Urinary bladder (tissue), 3 donors: ENCODE measurements at regions not wholly inside any gene's neighbourhood (a gene's known extent, or its start where the extent isn't known, plus 50 kb on each side); places are given as distances from the start of the nearest gene placed in this dataset.
"Not testable (repeated sequence)": the region's sequence is repeated elsewhere in the genome, so short reads cannot be mapped to it uniquely, and the experiment has no call there.

Source experiments
- DNase-seq: peaks from one replicate; pipeline ENCODE4 v3.0.0-alpha.2; 2015; ENCODE audit errors: extremely low spot score
- H3K27ac ChIP-seq: one replicate; pipeline ENCODE4 v1.5.1; 2013; ENCODE audit warnings: low read depth, mild to moderate bottlenecking, moderate library complexity
- H3K36me3 ChIP-seq: one replicate; pipeline ENCODE4 v1.6.1; 2013; ENCODE audit warnings: mild to moderate bottlenecking, moderate library complexity; ENCODE audit not compliant: insufficient read depth
- H3K4me1 ChIP-seq: one replicate; pipeline ENCODE4 v1.6.1; 2013; ENCODE audit warnings: mild to moderate bottlenecking, moderate library complexity; ENCODE audit not compliant: insufficient read depth
- H3K4me3 ChIP-seq: one replicate; pipeline ENCODE4 v1.5.1; 2013; ENCODE audit warnings: low read depth, low read length
- WGBS: extraction: QIAGEN DNeasy Blood & Tissue Kit; methylation state at CpG from one replicate; pipeline ENCODE4 v1.1.7; 2013; 5-methylcytosine and 5-hydroxymethylcytosine counted together
- donor health status: healthy with polysubstance abuse.
- donor health status: healthy.

DNA sequence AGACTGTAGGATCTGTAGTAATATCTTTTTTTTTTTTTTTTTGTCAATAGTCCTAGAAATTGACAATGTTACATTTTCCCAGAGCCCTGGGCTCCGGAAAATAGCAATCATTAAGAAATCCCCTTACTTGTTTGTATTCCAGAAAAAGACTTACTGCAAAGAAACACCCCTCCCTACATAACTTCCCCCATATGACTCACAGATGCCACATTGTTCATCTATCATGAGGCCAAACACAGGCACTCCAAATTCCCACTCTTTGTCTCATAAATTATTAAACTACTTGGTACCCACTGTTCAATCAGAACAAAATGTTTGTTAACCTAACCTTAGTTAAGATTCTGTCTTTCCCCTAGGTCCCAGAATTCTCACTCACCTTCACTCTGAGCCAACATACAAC is 53.5 kb downstream of the TEX51 start:
- WGBS, result 83% methylated on average over 1 of the region's 1 CpG
- Histone ChIP-seq H3K4me3 (no peak overlapping the region), H3K27ac (no peak overlapping the region), H3K36me3 (no peaks in the 10 kb centered on the region), H3K4me1 (no peaks in the 10 kb centered on the region)
- DNase-seq, result no peak

DNA sequence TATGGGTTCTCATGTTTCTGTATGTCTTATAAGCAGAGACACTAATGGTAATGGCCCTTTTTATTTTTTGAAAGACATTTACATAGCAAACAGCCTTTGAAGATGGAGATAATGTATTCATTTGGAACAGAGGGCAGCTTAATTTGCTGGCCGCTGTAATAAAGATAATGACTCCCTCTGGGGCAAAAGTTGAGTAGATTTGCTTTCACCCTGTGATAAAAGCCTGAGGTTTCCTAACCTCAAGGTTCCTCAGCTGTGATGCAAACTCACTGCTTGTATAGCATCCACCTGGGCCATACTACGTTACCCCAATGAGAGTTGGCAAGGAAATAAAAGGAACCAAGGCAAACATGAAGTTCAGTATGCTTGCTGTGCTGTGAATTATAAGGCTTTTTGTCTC is 54.8 kb downstream of the TEX51 start:
- DNase-seq, result no peak
- no peaks in the 10 kb centered on the region for H3K4me1 ChIP-seq
- H3K4me3 ChIP-seq, result no peak overlapping the region
- 55% methylated on average over 2 of the region's 2 CpGs for WGBS
- no peaks in the 10 kb centered on the region for H3K36me3 ChIP-seq
- no peak overlapping the region for H3K27ac ChIP-seq

DNA sequence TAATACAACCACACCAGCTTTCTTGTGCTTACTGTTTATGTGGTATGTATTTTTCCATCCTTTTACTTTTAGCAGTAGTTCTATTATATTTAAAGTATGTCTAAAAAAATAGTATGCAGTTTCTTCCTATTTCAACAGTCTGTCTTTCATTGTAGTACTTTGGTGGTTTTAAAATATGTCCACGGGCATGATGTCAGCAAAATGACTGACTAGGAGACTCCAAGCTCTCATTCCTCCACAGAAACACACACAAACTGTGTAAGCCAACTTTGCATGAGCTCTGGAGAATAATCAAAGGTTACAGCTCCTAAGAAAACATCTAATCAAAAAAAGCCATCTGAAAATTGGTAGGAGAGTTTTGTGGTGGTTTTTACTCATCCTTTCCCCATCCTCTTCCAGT is 56.1 kb downstream of the TEX51 start:
- 67% methylated on average over 1 of the region's 1 CpG for WGBS
- H3K36me3 ChIP-seq, result no peaks in the 10 kb centered on the region
- H3K4me1 ChIP-seq, result no peaks in the 10 kb centered on the region
- DNase-seq, result no peak
- no peak overlapping the region for H3K27ac ChIP-seq
- H3K4me3 ChIP-seq, result no peak overlapping the region

DNA sequence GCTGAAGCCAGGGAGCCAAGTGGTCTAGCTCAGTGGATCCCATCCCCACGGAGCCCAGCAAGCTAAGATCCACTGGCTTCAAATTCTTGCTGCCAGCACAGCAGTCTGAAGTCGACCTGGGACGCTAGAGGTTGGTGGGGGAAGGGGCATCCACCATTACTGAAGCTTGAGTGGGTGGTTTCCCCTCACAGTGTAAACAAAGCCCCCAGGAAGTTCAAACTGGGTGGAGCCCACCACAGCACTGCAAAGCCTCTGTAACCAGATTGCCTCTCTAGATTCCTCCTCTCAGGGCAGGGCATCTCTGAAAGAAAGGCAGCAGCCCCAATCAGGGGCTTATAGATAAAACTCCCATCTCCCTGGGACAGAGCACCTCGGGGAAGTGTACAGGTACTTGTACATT is 58.1 kb downstream of the TEX51 start:
- H3K36me3 ChIP-seq, H3K4me1 ChIP-seq, H3K27ac ChIP-seq, DNase-seq, H3K4me3 ChIP-seq: not testable (repeated sequence)
- 55% methylated on average over 4 of the region's 4 CpGs for WGBS

DNA sequence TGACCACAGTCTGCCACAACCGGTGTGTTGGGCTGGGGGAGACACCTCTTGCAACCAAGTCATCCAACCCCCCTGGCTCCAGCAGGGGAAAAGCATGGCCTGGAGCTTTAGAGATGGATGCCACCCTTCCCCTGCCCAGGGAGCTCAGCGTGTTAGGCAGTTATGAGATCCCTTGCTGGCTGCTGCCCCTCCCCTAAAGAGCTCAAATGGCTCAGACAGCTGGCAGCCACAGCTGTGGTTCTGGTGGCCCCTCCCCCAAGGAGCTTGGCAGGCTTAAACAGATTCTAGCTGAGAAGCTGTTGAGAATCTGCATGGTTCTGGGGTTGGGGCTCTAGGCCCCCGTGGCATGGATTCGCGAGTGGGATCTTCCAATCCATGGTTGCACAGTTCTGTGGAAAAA is 64.7 kb downstream of the TEX51 start:
- WGBS, result 79% methylated on average over 5 of the region's 5 CpGs
- no peak for DNase-seq
- Histone ChIP-seq H3K36me3 (no peaks in the 10 kb centered on the region), H3K27ac (no peak overlapping the region), H3K4me1 (no peaks in the 10 kb centered on the region), H3K4me3 (no peak overlapping the region)

DNA sequence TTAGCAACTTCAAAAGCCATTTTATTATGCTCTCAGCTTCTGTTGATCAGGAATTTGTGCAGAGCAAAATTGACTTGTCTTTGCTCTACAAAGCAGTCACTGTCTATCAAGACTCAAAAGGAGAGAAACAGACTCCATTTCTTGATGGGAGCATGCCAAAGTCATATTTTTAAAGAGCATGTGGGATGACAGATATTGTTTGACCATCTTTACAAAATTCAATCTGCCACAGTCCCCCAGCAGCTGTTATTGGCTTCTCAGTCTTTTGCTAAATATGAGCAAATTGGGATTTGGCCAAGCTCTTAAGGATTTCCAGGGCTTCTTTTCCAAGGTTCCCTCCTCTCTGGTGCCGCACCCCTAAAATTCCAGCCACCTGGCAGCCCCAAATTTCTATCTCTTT is 67.9 kb downstream of the TEX51 start:
- no peak overlapping the region for H3K4me3 ChIP-seq
- H3K4me1 ChIP-seq, result no peaks in the 10 kb centered on the region
- no peak overlapping the region for H3K27ac ChIP-seq
- WGBS, result 89% methylated on average over 1 of the region's 1 CpG
- DNase-seq, result no peak
- H3K36me3 ChIP-seq, result no peaks in the 10 kb centered on the region

DNA sequence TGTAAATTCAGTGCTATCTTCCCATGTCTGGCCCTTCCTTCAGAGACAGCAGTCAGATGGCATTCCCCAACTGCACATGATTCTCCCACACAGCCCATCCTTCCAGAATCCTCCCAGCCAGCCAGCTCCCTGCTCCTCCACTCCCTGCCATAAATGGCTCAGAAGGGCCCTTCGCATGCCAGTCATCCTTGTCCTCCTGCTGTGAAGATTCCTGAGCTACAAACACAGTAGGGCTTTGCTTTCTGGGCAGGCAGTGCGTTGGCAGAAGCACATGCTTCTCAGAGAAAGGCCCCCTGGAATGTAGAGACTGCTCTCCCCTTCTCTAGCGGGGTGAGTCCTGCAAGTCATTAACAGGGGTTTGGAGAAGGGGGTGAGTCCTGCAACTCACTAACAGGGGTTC is 71.9 kb downstream of the TEX51 start:
- Histone ChIP-seq H3K4me3 (no peak overlapping the region), H3K4me1 (no peaks in the 10 kb centered on the region), H3K36me3 (no peaks in the 10 kb centered on the region), H3K27ac (no peak overlapping the region)
- no peak for DNase-seq
- 38% methylated on average over 3 of the region's 3 CpGs for WGBS

DNA sequence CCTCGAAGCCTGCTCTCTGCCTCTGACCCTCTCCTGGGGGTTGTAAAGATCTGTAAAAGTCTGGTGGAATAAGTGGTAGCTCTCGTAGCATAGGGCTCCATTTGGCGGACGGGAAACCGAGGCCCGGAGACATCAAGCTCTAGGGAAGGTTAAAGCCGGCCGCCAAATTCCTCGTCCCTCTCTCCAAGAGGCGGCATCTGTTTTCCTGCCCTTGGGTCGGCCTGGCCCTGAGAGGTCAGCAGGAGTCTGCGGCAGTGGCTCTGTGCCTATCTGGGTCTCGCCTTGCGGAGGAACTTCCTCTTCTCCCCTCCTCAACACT is 72.4 kb downstream of the TEX51 start:
- H3K4me3 ChIP-seq, result no peak overlapping the region
- DNase-seq, result no peak
- no peak overlapping the region for H3K27ac ChIP-seq

DNA sequence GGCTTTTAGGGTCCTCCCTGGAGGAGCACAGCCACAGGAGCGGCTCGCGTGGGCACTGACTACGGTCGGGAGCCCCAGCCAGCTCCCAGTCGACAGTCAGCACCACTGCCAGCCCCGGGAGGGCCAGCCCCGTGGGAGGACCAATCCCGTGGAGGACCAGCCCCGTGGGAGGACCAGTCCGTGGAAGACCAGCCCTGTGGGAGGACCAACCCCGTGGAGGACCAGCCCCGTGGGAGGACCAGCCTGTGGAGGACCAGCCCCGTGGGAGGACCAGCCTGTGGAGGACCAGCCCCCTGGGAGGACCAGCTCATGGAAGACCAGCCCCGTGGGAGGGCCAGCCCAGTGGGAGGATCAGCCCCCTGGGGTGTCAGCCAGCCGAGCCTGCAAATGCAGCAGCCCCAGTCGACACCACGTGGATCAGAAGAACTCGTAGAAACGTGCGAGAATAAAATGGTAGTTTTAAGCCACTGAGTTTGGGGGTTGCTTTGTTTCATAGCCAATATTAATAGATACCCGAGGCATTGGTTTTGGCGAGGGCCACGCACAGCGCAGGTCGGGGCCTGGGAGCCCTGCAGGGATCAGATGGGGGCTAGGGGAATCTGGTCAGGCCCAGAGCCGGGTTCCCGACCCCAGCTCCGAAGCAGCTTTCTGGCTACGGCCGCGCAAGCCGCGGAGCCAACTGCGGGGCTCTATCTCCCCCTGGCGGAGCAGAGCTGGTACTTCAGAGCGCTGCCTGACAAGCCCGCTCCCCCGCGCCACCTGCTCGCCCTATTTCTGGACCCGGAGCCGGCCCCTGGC is 73.0 kb downstream of the TEX51 start:
- H3K4me1 ChIP-seq, result no peaks in the 10 kb centered on the region
- no peaks in the 10 kb centered on the region for H3K36me3 ChIP-seq
- WGBS, result 16% methylated on average over 43 of the region's 43 CpGs
- no peak overlapping the region for H3K27ac ChIP-seq
- H3K4me3 ChIP-seq, result peak overlapping the region; percentile 30
- no peak for DNase-seq

More for the DNA sequence above, 72.4 kb downstream of the TEX51 start:
- Histone ChIP-seq H3K36me3 (no peaks in the 10 kb centered on the region), H3K4me1 (no peaks in the 10 kb centered on the region)
- 84% methylated on average over 14 of the region's 14 CpGs for WGBS

DNA sequence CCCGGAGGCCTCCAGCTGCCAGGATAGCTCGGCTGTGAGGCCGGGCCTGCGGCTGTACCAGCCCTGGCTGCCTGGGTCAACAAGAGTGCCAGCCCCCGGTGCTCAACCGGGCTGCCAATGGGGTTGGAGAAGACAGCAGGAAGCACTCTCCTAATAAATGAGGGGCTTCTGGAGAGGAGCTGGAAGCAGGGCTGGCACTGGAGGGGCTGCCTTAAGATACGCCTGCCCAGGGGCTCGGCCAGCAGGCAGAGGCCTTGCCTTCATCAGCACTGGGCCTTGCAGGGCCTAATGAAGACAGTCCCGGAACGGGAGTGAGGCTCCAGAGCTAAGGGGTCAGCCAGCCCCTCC is 73.6 kb downstream of the TEX51 start:
- H3K4me1 ChIP-seq, result no peaks in the 10 kb centered on the region
- no peak overlapping the region for H3K4me3 ChIP-seq
- WGBS, result 22% methylated on average over 10 of the region's 10 CpGs
- no peak for DNase-seq
- H3K36me3 ChIP-seq, result no peaks in the 10 kb centered on the region
- no peak overlapping the region for H3K27ac ChIP-seq

DNA sequence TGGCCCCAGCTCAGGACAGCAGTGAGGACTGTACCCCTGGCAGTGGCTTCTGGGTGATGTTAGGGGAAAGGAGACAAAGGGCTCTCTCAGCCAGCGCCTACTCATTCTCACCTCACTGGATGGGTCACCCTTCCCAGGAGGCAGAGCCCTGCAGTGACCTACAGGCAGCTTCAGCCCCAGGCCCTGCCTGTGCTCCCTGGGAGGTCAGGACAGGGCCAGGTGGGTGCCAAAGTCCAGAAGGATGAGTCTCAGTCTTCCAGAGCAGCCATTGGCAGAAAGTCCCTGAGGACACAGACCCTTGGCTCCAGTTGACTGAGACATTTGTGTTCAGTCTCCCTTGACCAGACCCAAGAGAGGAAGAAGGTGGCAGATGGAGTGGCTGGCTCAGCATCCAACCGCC is 75.1 kb downstream of the TEX51 start:
- 95% methylated on average over 2 of the region's 2 CpGs for WGBS

DNA sequence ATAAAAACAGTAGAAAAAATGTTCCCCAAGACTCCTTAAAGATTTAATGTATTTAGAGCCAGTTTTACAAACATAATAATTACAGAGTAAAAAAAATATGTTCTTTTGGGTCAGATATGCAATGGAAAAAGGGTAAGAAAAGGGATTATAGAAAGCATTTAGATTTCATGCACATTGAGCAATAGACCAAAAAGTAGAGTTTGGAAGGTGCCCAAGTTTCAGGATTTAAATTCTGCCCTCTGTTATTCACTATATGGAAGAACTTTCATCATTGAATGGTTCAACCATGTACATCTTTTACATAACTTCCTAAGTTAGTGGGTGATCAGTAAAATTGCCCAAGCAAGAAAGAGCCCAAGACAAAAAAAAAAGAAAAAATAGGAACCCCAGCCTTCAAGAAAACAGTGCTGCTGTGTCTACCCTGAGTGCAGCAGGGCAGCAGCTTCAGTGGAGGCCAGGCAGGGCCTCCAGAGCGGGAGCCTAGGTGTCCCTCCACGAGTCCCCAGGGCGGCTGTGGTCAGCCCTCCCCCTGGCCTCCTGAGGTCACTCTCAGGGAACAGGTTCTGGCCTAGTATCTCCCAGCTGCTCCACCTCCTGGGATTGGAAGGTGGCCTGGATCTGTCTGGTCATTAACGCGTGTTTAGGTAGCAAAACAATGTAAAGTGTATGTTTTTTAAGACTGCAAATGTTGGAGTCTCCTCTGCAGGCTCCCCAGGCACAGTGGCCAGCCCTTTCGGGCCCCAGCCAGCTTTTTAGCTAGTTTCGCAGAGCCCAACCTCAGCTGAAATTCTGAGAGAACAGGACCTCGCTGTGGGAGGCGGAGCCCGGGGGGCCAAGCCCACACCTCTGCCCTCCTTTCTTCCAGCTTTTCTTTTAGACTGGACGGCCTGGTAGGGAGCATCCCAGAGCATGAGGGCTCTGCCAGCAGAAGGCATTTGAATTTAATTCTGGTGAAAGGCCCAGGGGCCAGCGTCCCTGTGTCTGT is 77.3 kb downstream of the TEX51 start:
- Histone ChIP-seq H3K36me3 (no peaks in the 10 kb centered on the region), H3K4me3 (no peak overlapping the region), H3K4me1 (no peaks in the 10 kb centered on the region), H3K27ac (no peak overlapping the region)
- 82% methylated on average over 12 of the region's 12 CpGs for WGBS
- no peak for DNase-seq

More for the DNA sequence above, 75.1 kb downstream of the TEX51 start:
- no peak for DNase-seq
- Histone ChIP-seq H3K4me3 (no peak overlapping the region), H3K27ac (no peak overlapping the region), H3K36me3 (no peaks in the 10 kb centered on the region), H3K4me1 (no peaks in the 10 kb centered on the region)

DNA sequence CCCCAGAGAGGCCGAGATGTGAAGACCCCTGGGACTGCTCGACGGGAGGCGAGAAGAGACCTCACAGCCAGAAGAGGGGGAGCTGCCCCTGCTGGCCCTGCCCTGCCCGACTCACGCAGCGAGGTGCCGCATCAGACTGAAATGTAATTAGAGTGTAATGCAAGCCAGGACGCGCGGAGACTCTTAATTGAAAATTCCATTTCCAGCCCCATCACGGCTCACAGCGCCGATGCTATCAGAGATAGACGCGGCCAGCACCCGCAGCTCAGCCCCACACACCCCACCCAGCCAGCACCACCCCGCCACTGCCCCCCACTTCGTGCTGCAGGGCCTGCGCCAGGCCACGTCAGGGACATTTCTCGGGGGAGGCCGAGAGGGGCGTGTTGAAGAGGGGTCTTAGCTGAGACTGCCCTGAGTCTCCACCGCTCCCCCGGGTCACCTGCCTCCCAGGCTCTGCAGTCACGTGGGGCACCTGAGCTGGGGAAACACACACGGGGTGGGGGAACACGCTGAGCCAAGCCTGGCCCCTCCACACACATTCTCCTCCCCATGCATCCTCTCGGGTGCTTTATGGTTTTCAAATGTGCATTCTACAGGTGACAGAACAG is 78.1 kb downstream of the TEX51 start:
- DNase-seq, result no peak
- Histone ChIP-seq H3K4me1 (no peaks in the 10 kb centered on the region), H3K27ac (no peak overlapping the region), H3K4me3 (no peak overlapping the region), H3K36me3 (no peaks in the 10 kb centered on the region)
- WGBS, result 87% methylated on average over 30 of the region's 30 CpGs

DNA sequence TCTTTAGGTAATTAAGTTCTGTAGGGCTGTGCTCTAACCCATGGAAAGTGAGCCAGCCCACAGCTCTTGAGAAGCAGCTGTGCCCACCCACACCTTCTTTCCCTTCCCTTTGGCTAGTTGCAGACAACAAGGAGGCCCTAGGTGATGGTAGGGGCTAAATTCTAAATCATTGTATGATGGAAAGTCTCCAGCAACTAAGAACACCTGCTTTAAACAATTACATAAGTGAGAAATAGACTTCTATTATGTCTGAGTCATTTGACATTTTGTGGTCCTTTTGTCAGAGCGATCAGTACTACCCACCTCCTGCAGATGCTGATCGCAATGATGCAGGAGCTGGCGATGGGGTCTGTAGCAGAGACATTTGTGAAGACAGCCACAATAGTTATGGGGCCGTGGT is 79.6 kb downstream of the TEX51 start:
- no peaks in the 10 kb centered on the region for H3K36me3 ChIP-seq
- 92% methylated on average over 4 of the region's 4 CpGs for WGBS
- no peak overlapping the region for H3K4me3 ChIP-seq
- no peaks in the 10 kb centered on the region for H3K4me1 ChIP-seq
- no peak for DNase-seq
- H3K27ac ChIP-seq, result no peak overlapping the region
